A549 (cell line): ENCODE measurements at regions not wholly inside any gene's neighbourhood (a gene's known extent, or its start where the extent isn't known, plus 50 kb on each side); places are given as distances from the start of the nearest gene placed in this dataset.

Experiments used
- ATAC-seq, 2 experiments: fragments of 200-7000 bp in 1 of 2; fragments of >200 bp in 1 of 2; cut with Nextera tagmentation in 1 of 2; cut with Tn5 transposase in 1 of 2; 3 replicates each; pipeline versions ENCODE4 v1.8.0 to v1.9.1; 2018 to 2020; ENCODE audit warnings: mild to moderate bottlenecking in 1 of 2, moderate library complexity in 1 of 2
- CTCF ChIA-PET: fragments of 300-600 bp; sonication (Branson Sonifier 250); formaldehyde crosslinking; extraction: SDS; loops from one replicate; lab custom pipeline; 2021; ENCODE audit warnings: antibody characterized with exemption, inconsistent platforms; lab: Yijun Ruan, JAX
- POLR2A ChIA-PET: fragments of 350-600 bp; formaldehyde crosslinking; extraction: SDS; loops from one replicate; lab custom pipeline; 2021; ENCODE audit warnings: antibody characterized with exemption, inconsistent platforms; lab: Yijun Ruan, JAX
- DNase-seq, 2 experiments: peaks; one replicate each; pipeline versions ENCODE4 v3.0.0 to v3.0.0-alpha.2; 2011 to 2016; ENCODE audit warnings: low read depth in 1 of 2, low spot score in 1 of 2
- FAIRE-seq: peaks from 2 replicates; lab custom pipeline; 2011; peaks lifted over from hg19 to GRCh38; lab: Jason Lieb, UNC
- H3K27ac ChIP-seq, 2 experiments: fragments of >200 bp; sonication (Bioruptor Twin); formaldehyde crosslinking; 3 replicates each; pipeline ENCODE4 v1.5.1; 2016 to 2017
- H3K4me1 ChIP-seq: fragments of >200 bp; sonication (Bioruptor Twin); formaldehyde crosslinking; 3 replicates; pipeline ENCODE4 v1.6.1; 2016
- H3K4me2 ChIP-seq: fragments of >200 bp; sonication (Bioruptor Twin); formaldehyde crosslinking; 3 replicates; pipeline ENCODE4 v1.6.1; 2016
- H3K4me3 ChIP-seq: fragments of >200 bp; sonication (Bioruptor Twin); formaldehyde crosslinking; 3 replicates; pipeline ENCODE4 v1.5.1; 2016
- H3K9me3 ChIP-seq: fragments of >200 bp; sonication (Bioruptor Twin); formaldehyde crosslinking; 3 replicates; pipeline ENCODE4 v1.6.1; 2016
- CEBPB ChIP-seq, 2 experiments: fragments of >200 bp in 1 of 2; sonication (Bioruptor Twin) in 1 of 2; formaldehyde crosslinking in 1 of 2; IDR thresholded peaks; 2 replicates each; pipeline ENCODE4 v1.6.1; 2012 to 2016
- CHD4 ChIP-seq: fragments of 200-600 bp; sonication (generic); IDR thresholded peaks from 2 replicates; pipeline ENCODE4 v1.6.1; 2016; ENCODE audit warnings: antibody characterized with exemption, mild to moderate bottlenecking, borderline replicate concordance
- HOXA7 ChIP-seq: fragments of 250-450 bp; sonication (Bioruptor Pico); IDR thresholded peaks from 2 replicates; pipeline ENCODE4 v1.5.0; 2020; ENCODE audit warnings: mild to moderate bottlenecking, moderate library complexity
- JUN ChIP-seq, 2 experiments: fragments of >200 bp; sonication (Bioruptor Twin); formaldehyde crosslinking; IDR thresholded peaks; 2 replicates in 1 of 2; 3 replicates in 1 of 2; pipeline ENCODE4 v1.6.1; 2016 to 2017
- JUNB ChIP-seq: fragments of >200 bp; sonication (Bioruptor Twin); formaldehyde crosslinking; IDR thresholded peaks from 2 replicates; pipeline ENCODE4 v1.6.1; 2016
- KDM1A ChIP-seq: fragments of 200-600 bp; sonication (generic); IDR thresholded peaks from 2 replicates; pipeline ENCODE4 v1.6.1; 2016; ENCODE audit warnings: low read depth, mild to moderate bottlenecking
- MAFK ChIP-seq: fragments of 450-650 bp; IDR thresholded peaks from 2 replicates; pipeline ENCODE4 v1.6.1; 2014; ENCODE audit not compliant: partially characterized antibody
- NR3C1 ChIP-seq: fragments of >200 bp; sonication (Bioruptor Twin); formaldehyde crosslinking; IDR thresholded peaks from 3 replicates; pipeline ENCODE4 v1.6.1; 2017
- POLR2A ChIP-seq: IDR thresholded peaks from 2 replicates; pipeline ENCODE4 v1.6.1; 2012; ENCODE audit warnings: mild to moderate bottlenecking, low read length
- RCOR1 ChIP-seq: fragments of 150-350 bp; IDR thresholded peaks from 2 replicates; pipeline ENCODE4 v1.6.1; 2014; ENCODE audit warnings: antibody characterized with exemption, low read length, low read depth
- RNF2 ChIP-seq: fragments of 200-600 bp; sonication (generic); IDR thresholded peaks from 2 replicates; pipeline ENCODE4 v1.6.1; 2016; ENCODE audit warnings: low read depth, mild to moderate bottlenecking, antibody characterized with exemption, moderate library complexity, borderline replicate concordance
- SMC3 ChIP-seq: fragments of >200 bp; sonication (Bioruptor Twin); formaldehyde crosslinking; IDR thresholded peaks from 3 replicates; pipeline ENCODE4 v1.6.1; 2018; ENCODE audit warnings: inconsistent platforms
- WGBS: methylation state at CpG from one replicate; pipeline ENCODE4 v1.1.6; 2017; ENCODE audit errors: missing lambda C conversion rate; 5-methylcytosine and 5-hydroxymethylcytosine counted together
- TF ChIP-seq, protein P1 (sequence below): fragments of 450-650 bp; IDR thresholded peaks from 2 replicates; pipeline ENCODE4 v1.6.1; 2014; ENCODE audit warnings: antibody characterized with exemption
- TF ChIP-seq, protein P2 (sequence below): fragments of 250-450 bp; sonication (Bioruptor Pico); IDR thresholded peaks from 2 replicates; pipeline ENCODE4 v1.5.0; 2021; ENCODE audit warnings: mild to moderate bottlenecking, moderate library complexity, borderline replicate concordance
- TF ChIP-seq, protein P3 (sequence below): fragments of 250-450 bp; sonication (Bioruptor Pico); IDR thresholded peaks from 2 replicates; pipeline ENCODE4 v1.5.0; 2020; ENCODE audit warnings: low read depth, mild to moderate bottlenecking, moderate library complexity
- TF ChIP-seq, protein P4 (sequence below): IDR thresholded peaks from 2 replicates; pipeline ENCODE4 v1.6.1; 2012
- TF ChIP-seq, protein P5 (sequence below): fragments of >200 bp; sonication (Bioruptor Twin); formaldehyde crosslinking; IDR thresholded peaks from 3 replicates; pipeline ENCODE4 v1.5.1; 2016
- TF ChIP-seq, protein P6 (sequence below): IDR thresholded peaks from 2 replicates; pipeline ENCODE4 v1.6.1; 2012; ENCODE audit warnings: low read depth, borderline replicate concordance
- TF ChIP-seq, protein P7 (sequence below): fragments of >200 bp; sonication (Bioruptor Twin); formaldehyde crosslinking; IDR thresholded peaks from 2 replicates; pipeline ENCODE4 v1.6.1; 2016

DNA sequence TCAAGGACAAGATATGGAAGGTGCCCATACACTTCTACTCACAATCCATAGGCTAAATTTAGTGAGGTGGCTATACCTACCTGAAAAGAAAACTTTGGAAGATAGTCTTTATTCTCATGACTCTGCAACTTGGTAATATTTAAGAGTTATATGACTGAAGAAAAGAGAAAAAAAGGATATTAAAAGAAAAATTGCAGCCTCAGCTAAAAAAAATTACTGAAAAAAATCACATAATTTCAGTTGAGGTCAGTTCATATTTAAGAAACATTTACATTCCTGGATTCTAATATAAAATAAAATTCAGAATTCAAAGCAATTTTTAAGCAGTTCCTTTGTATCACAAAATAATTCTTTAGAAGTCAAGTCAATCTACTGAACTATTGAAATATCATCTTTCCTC is 166.5 kb downstream of the GABRG1 start:
- CTCF ChIA-PET = no interaction called here
- Histone ChIP-seq H3K27ac (no peak overlapping the region), H3K4me3 (no peak overlapping the region), H3K4me2 (no peak overlapping the region), H3K4me1 (no peaks in the 10 kb centered on the region), H3K9me3 (no peaks in the 10 kb centered on the region)
- DNase-seq (no peak), FAIRE-seq (no peak)
- POLR2A ChIA-PET = no interaction called here
- TF ChIP-seq, protein P1, sequence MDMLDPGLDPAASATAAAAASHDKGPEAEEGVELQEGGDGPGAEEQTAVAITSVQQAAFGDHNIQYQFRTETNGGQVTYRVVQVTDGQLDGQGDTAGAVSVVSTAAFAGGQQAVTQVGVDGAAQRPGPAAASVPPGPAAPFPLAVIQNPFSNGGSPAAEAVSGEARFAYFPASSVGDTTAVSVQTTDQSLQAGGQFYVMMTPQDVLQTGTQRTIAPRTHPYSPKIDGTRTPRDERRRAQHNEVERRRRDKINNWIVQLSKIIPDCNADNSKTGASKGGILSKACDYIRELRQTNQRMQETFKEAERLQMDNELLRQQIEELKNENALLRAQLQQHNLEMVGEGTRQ = no peak
- TF ChIP-seq MAFK = peak; percentile 67
- TF ChIP-seq, all 56 proteins: peak for 1
- no peak for ATAC-seq

DNA sequence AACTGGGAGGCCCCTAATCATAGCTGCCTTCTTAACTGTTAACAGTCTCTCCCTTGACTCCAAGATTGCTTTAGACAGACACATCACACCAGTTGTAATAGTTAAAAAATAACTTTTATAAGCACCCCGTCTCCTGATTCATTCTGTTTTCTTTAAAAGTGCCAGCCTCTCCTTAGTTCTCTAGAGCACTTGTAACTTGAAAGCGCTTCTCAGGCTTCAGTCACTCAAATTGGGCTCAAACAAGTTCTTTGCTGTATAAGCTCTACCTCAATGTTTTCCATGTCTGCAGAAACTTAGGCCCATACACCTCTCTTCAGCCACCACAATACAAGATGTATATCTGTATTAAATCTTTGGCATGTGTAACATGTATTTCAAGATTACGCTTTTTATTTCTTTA is 169.6 kb downstream of the GABRG1 start:
- FAIRE-seq (no peak), ATAC-seq (no peak), DNase-seq (no peak)
- Histone ChIP-seq H3K4me3 (no peak overlapping the region), H3K4me1 (no peaks in the 10 kb centered on the region), H3K9me3 (no peaks in the 10 kb centered on the region), H3K27ac (no peak overlapping the region), H3K4me2 (no peak overlapping the region)
- TF ChIP-seq RNF2 = no peak
- no peak for TF ChIP-seq HOXA7 (CRISPR knock-in tag)
- TF ChIP-seq POLR2A = no peak
- TF ChIP-seq, protein P2, sequence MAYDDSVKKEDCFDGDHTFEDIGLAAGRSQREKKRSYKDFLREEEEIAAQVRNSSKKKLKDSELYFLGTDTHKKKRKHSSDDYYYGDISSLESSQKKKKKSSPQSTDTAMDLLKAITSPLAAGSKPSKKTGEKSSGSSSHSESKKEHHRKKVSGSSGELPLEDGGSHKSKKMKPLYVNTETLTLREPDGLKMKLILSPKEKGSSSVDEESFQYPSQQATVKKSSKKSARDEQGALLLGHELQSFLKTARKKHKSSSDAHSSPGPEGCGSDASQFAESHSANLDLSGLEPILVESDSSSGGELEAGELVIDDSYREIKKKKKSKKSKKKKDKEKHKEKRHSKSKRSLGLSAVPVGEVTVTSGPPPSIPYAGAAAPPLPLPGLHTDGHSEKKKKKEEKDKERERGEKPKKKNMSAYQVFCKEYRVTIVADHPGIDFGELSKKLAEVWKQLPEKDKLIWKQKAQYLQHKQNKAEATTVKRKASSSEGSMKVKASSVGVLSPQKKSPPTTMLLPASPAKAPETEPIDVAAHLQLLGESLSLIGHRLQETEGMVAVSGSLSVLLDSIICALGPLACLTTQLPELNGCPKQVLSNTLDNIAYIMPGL (CRISPR knock-in tag) = no peak
- no peak for TF ChIP-seq CHD4
- TF ChIP-seq KDM1A = no peak
- TF ChIP-seq, protein P3, sequence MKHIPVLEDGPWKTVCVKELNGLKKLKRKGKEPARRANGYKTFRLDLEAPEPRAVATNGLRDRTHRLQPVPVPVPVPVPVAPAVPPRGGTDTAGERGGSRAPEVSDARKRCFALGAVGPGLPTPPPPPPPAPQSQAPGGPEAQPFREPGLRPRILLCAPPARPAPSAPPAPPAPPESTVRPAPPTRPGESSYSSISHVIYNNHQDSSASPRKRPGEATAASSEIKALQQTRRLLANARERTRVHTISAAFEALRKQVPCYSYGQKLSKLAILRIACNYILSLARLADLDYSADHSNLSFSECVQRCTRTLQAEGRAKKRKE (CRISPR knock-in tag) = no peak
- no peak for TF ChIP-seq JUN (IDR thresholded peaks at IDR 0.05)
- TF ChIP-seq, protein P4, sequence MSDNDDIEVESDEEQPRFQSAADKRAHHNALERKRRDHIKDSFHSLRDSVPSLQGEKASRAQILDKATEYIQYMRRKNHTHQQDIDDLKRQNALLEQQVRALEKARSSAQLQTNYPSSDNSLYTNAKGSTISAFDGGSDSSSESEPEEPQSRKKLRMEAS = no peak
- TF ChIP-seq JUNB = no peak
- TF ChIP-seq, protein P5, sequence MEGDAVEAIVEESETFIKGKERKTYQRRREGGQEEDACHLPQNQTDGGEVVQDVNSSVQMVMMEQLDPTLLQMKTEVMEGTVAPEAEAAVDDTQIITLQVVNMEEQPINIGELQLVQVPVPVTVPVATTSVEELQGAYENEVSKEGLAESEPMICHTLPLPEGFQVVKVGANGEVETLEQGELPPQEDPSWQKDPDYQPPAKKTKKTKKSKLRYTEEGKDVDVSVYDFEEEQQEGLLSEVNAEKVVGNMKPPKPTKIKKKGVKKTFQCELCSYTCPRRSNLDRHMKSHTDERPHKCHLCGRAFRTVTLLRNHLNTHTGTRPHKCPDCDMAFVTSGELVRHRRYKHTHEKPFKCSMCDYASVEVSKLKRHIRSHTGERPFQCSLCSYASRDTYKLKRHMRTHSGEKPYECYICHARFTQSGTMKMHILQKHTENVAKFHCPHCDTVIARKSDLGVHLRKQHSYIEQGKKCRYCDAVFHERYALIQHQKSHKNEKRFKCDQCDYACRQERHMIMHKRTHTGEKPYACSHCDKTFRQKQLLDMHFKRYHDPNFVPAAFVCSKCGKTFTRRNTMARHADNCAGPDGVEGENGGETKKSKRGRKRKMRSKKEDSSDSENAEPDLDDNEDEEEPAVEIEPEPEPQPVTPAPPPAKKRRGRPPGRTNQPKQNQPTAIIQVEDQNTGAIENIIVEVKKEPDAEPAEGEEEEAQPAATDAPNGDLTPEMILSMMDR = no peak
- no peak for TF ChIP-seq NR3C1
- no peak for TF ChIP-seq RCOR1
- TF ChIP-seq CEBPB (IDR thresholded peaks at IDR 0.05) = no peak
- TF ChIP-seq, protein P6, sequence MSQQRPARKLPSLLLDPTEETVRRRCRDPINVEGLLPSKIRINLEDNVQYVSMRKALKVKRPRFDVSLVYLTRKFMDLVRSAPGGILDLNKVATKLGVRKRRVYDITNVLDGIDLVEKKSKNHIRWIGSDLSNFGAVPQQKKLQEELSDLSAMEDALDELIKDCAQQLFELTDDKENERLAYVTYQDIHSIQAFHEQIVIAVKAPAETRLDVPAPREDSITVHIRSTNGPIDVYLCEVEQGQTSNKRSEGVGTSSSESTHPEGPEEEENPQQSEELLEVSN = no peak
- no peak for TF ChIP-seq SMC3
- ChIA-PET CTCF (interaction anchor here (1.3 kb wide), 1 partner anchor 10 kb away, joined by 4 read pairs; no protein-coding TSS in a partner anchor), POLR2A (no interaction called here)
- 1% methylated on average over 3 of the region's 3 CpGs for WGBS

DNA sequence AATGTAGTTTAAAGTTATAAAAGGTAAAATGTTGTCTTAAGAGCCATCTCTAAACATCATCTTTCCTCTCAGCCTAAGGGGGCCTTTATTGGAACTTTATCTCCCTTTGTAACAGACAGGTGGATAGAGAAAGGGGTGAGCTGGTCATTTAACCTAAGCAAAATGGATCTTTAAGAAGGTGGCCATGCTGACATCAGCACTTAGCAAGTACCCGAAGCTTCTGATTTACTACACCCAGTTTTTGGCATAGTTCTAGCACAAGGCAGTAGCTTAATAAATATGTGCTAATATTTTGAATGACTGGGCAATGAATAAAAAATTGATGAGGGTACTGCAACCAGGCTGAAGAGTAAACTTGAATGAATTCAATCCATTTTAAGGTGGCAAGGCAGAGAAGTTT is 172.7 kb downstream of the GABRG1 start:
- CTCF ChIA-PET = no interaction called here
- no peak for FAIRE-seq
- POLR2A ChIA-PET = no interaction called here
- Histone ChIP-seq H3K4me3 (no peak overlapping the region), H3K4me2 (no peak overlapping the region), H3K9me3 (no peaks in the 10 kb centered on the region), H3K27ac (no peak overlapping the region), H3K4me1 (no peaks in the 10 kb centered on the region)
- no peak for TF ChIP-seq CEBPB (IDR thresholded peaks at IDR 0.05)
- TF ChIP-seq, protein P7, sequence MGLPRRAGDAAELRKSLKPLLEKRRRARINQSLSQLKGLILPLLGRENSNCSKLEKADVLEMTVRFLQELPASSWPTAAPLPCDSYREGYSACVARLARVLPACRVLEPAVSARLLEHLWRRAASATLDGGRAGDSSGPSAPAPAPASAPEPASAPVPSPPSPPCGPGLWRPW = no peak
- ATAC-seq = no peak
- no peak for DNase-seq
- 0% methylated on average over 1 of the region's 1 CpG for WGBS
